Tibial nerve (tissue), 4 donors: ENCODE measurements at regions not wholly inside any gene's neighbourhood (a gene's known extent, or its start where the extent isn't known, plus 50 kb on each side); places are given as distances from the start of the nearest gene placed in this dataset.

ENCODE experiments used
- DNase-seq, 2 donors: peaks; one replicate each; pipeline ENCODE4 v3.0.0-alpha.2; 2019; ENCODE audit warnings: low spot score in 2 of 2
- H3K27ac ChIP-seq, 4 donors: fragments of 200-600 bp; sonication (generic) in 3 of 4; one replicate each; pipeline ENCODE4 v1.5.1; 2017 to 2019; ENCODE audit warnings: mild to moderate bottlenecking in 1 of 4
- H3K27me3 ChIP-seq, 2 donors: fragments of 200-600 bp; sonication (generic) in 1 of 2; one replicate each; pipeline versions ENCODE4 v1.5.1 to v1.6.0; 2017 to 2019
- H3K36me3 ChIP-seq, 3 donors: fragments of 200-600 bp; sonication (generic); one replicate each; pipeline ENCODE4 v1.5.1; 2018 to 2019
- H3K4me1 ChIP-seq, 4 donors: fragments of 200-600 bp; sonication (generic) in 3 of 4; one replicate each; pipeline ENCODE4 v1.5.1; 2017 to 2019
- H3K4me3 ChIP-seq, 4 donors: fragments of 200-600 bp; sonication (generic) in 3 of 4; one replicate each; pipeline ENCODE4 v1.5.1; 2017 to 2019; ENCODE audit warnings: mild to moderate bottlenecking in 1 of 4, moderate library complexity in 1 of 4
- H3K9me3 ChIP-seq, 4 donors: fragments of 200-600 bp; sonication (generic) in 3 of 4; one replicate each; pipeline ENCODE4 v1.5.1; 2017 to 2019
- EP300 ChIP-seq, 2 donors: sonication (generic); formaldehyde crosslinking; IDR thresholded peaks; one replicate each; pipeline ENCODE4 v1.6.1; 2017; ENCODE audit warnings: antibody characterized with exemption in 2 of 2, mild to moderate bottlenecking in 1 of 2
- POLR2A ChIP-seq, 2 donors: fragments of 450-650 bp; IDR thresholded peaks; one replicate each; pipeline ENCODE4 v1.6.1; 2017; ENCODE audit warnings: antibody characterized with exemption in 2 of 2, mild to moderate bottlenecking in 2 of 2, moderate library complexity in 2 of 2
- WGBS, 2 donors: methylation state at CpG; one replicate each; pipeline ENCODE4 v1.1.5; 2018; 5-methylcytosine and 5-hydroxymethylcytosine counted together
- TF ChIP-seq, protein P1 (sequence below), 5 experiments: fragments of 200-600 bp in 3 of 5; fragments of 450-650 bp in 2 of 5; sonication (generic) in 3 of 5; IDR thresholded peaks; one replicate each; pipeline ENCODE4 v1.5.1; 2016 to 2019; ENCODE audit warnings: antibody characterized with exemption in 5 of 5, mild to moderate bottlenecking in 3 of 5, moderate library complexity in 2 of 5

DNA sequence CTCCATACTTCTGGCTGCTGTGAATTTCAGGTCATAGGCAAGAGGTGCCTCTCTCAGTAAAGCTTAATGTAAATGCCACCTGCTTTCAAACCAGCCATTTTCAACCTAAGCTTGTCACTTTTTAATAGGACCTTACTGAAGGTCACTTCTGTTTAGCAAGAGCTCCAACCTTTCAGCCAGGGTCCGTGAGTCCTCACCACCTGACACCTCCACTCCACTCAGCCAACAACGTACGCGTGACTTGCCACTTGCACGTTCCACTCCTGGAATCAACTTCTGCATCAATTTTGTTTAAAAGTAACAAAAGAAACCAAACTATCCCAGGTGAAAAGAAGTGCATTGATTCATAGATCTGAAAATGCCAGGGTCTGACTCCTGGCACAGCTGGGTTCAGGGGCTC is 114.4 kb downstream of the TRIM29 start:
- no peak for DNase-seq
- 83 to 86% methylated on average over 5 of the region's 5 CpGs for WGBS, 2 donors
- H3K9me3 ChIP-seq = no peaks in the 10 kb centered on the region
- TF ChIP-seq, protein P1, sequence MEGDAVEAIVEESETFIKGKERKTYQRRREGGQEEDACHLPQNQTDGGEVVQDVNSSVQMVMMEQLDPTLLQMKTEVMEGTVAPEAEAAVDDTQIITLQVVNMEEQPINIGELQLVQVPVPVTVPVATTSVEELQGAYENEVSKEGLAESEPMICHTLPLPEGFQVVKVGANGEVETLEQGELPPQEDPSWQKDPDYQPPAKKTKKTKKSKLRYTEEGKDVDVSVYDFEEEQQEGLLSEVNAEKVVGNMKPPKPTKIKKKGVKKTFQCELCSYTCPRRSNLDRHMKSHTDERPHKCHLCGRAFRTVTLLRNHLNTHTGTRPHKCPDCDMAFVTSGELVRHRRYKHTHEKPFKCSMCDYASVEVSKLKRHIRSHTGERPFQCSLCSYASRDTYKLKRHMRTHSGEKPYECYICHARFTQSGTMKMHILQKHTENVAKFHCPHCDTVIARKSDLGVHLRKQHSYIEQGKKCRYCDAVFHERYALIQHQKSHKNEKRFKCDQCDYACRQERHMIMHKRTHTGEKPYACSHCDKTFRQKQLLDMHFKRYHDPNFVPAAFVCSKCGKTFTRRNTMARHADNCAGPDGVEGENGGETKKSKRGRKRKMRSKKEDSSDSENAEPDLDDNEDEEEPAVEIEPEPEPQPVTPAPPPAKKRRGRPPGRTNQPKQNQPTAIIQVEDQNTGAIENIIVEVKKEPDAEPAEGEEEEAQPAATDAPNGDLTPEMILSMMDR (IDR thresholded peaks at IDR 0.05) = no peak
- TF ChIP-seq EP300 (IDR thresholded peaks at IDR 0.05) (no peak), POLR2A (IDR thresholded peaks at IDR 0.05) (no peak)
- no peak overlapping the region for H3K27ac ChIP-seq
- H3K4me3 ChIP-seq = no peak overlapping the region
- peaks cover 0 to 6% of the 10 kb centered on the region in 2 donors for H3K27me3 ChIP-seq
- no peaks in the 10 kb centered on the region for H3K36me3 ChIP-seq
- no peaks in the 10 kb centered on the region for H3K4me1 ChIP-seq

GRCh38 chr11:120023120-120023519 is 114.8 kb downstream of the TRIM29 start:
- H3K27ac ChIP-seq = no peak overlapping the region
- H3K4me3 ChIP-seq = no peak overlapping the region
- WGBS, 2 donors = 7 to 42% methylated on average over 1 of the region's 1 CpG
- no peaks in the 10 kb centered on the region for H3K36me3 ChIP-seq
- no peaks in the 10 kb centered on the region for H3K9me3 ChIP-seq
- no peak for DNase-seq
- peaks cover 0 to 6% of the 10 kb centered on the region in 2 donors for H3K27me3 ChIP-seq
- TF ChIP-seq, protein P1 (IDR thresholded peaks at IDR 0.05) = no peak
- TF ChIP-seq POLR2A (IDR thresholded peaks at IDR 0.05) (no peak), EP300 (IDR thresholded peaks at IDR 0.05) (no peak)
- no peaks in the 10 kb centered on the region for H3K4me1 ChIP-seq

- DNase-seq = no peak
- Histone ChIP-seq H3K4me1 (no peaks in the 10 kb centered on the region), H3K27ac (no peak overlapping the region), H3K4me3 (no peak overlapping the region), H3K27me3 (peaks cover 0 to 3% of the 10 kb centered on the region in 2 donors), H3K9me3 (no peaks in the 10 kb centered on the region), H3K36me3 (no peaks in the 10 kb centered on the region)
- TF ChIP-seq, protein P1 (IDR thresholded peaks at IDR 0.05) = no peak
- TF ChIP-seq POLR2A (IDR thresholded peaks at IDR 0.05) = no peak
- 63 to 73% methylated on average over 5 of the region's 5 CpGs for whole genome bisulfite sequencing, 2 donors
Observed at GRCh38 chr11:120022617-120023016, 115.3 kb downstream of the TRIM29 start.

DNA sequence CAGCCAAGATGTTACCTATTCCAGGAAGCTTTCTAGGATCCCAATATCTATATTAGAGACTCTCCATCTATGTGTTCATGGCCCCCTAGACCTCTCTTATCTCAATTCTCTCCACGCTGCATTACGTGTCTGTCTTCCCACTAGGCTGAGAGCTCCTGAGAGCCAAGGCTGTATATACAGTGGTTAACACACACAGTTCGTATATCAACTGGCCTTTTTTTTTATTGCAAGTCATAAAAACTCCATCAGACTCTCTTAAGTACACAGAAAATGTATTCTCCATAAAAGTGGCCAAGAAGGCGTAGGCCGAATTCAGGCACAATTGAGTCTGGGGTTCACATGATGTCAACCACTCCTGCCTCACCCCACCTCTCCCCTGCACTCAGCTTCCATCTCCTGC is 115.9 kb downstream of the TRIM29 start:
- Histone ChIP-seq H3K9me3 (no peaks in the 10 kb centered on the region), H3K4me3 (no peak overlapping the region), H3K4me1 (no peaks in the 10 kb centered on the region), H3K36me3 (no peaks in the 10 kb centered on the region), H3K27ac (no peak overlapping the region), H3K27me3 (peaks cover 0 to 5% of the 10 kb centered on the region in 2 donors)
- 87% methylated on average over 5 of the region's 5 CpGs for WGBS, 2 donors
- no peak for DNase-seq
- TF ChIP-seq POLR2A (IDR thresholded peaks at IDR 0.05) = no peak
- TF ChIP-seq, protein P1 (IDR thresholded peaks at IDR 0.05) = no peak
- no peak for TF ChIP-seq EP300 (IDR thresholded peaks at IDR 0.05)

DNA sequence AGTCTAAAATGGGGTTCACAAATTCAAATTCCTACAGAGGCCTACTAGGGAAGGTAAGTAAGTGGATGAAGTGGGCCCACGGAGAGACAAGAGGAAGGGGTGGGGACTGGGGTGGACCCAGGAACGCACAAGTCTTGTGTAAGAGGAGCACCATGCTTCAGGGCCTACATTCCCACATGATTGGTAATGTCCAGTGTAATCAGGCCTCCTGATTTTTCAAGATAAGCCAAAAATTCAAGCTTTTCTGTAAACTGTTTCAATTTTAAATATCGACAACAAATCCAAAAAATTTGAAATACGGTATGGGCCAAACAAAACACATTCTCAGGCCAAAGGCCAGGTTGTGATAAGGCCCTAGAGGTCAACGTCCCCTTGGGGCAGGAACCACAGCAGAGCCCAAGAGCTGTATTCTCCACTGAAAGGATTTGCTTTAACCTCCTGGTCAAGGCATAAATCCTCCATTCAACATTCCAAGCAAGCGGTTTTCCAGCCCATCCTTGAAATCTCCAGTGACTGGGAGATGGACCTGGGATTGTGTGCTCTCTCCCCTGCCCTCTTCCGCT is 116.4 kb downstream of the TRIM29 start:
- DNase-seq = no peak
- TF ChIP-seq, protein P1 (IDR thresholded peaks at IDR 0.05) = no peak
- TF ChIP-seq EP300 (IDR thresholded peaks at IDR 0.05) (no peak), POLR2A (IDR thresholded peaks at IDR 0.05) (no peak)
- 62 to 70% methylated on average over 7 of the region's 7 CpGs for WGBS, 2 donors
- no peak overlapping the region for H3K4me3 ChIP-seq
- H3K9me3 ChIP-seq = no peaks in the 10 kb centered on the region
- peaks cover 0 to 8% of the 10 kb centered on the region in 2 donors for H3K27me3 ChIP-seq
- no peak overlapping the region for H3K27ac ChIP-seq
- no peaks in the 10 kb centered on the region for H3K4me1 ChIP-seq
- no peaks in the 10 kb centered on the region for H3K36me3 ChIP-seq
